HG03469 (cell line): ENCODE measurements at regions not wholly inside any gene's neighbourhood (a gene's known extent, or its start where the extent isn't known, plus 50 kb on each side); places are given as distances from the start of the nearest gene placed in this dataset.

Experiments used
- ATAC-seq: cut with Tn5 transposase; IDR thresholded peaks from one replicate; pipeline ENCODE4 v1.9.1; 2021; ENCODE audit warnings: mild to moderate bottlenecking, moderate library complexity, moderate number of reproducible peaks; ENCODE audit not compliant: unreplicated experiment

DNA sequence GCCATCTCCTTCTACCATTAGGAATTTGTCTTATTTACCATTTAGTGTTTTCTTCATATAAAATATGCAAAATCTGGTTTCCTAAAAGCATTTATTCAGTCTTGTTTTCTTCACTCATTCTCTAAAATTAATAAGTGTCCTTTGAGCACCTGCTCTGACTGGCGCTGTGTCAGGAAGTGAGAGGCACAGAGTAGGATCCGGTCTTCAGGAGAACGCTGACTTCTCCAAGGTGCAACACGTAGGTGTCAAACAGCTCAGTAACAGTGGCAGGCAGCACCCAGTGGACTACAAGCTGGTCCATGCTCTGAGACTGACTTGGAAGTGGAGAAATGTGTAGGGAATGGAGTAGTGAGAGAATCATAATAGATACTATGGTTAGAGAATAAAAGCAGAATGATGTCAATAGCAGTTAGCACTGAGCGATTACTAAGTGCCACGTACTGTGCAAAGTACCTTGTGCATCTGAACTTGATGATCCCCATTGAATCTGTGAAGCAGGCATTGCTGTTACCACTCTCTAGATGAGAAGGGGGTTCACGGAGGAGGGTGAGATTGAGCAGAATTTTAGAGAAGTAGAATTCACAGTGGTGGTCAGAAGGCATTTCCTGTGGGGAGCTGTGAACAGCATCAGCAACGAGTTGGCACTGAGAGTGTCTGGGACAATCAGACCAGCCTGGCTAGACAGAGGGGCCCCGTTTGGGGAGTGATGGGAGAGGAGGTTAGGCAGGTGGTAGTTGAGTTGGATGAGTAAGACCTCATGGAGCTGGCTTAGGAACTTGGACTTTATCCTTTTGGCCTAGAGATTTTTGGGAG lies 569.8 kb downstream of the QKI start:
- peak; percentile 73 for ATAC-seq

- no peak for ATAC-seq
These were observed 569.2 kb downstream of the QKI start for GRCh38 chr6:163983679-163984078.

DNA sequence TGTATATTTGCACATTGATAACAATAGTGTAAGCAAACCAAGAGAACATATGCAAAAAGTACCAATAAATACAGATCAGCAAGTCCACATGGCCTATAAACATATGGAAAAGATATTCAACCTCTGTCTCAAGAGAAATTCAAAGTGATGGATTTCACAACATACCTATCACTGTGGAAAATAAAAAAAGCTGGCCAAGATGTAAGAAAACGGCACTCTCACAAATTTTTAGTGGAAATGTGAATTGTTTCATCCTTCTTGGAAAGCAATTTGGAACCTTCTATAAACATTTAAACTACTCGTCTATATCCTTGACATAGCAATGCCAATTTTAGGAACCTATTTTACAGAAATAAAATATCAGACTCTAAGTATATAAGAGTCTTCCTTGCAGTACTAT lies 559.8 kb downstream of the QKI start:
- no peak for ATAC-seq

DNA sequence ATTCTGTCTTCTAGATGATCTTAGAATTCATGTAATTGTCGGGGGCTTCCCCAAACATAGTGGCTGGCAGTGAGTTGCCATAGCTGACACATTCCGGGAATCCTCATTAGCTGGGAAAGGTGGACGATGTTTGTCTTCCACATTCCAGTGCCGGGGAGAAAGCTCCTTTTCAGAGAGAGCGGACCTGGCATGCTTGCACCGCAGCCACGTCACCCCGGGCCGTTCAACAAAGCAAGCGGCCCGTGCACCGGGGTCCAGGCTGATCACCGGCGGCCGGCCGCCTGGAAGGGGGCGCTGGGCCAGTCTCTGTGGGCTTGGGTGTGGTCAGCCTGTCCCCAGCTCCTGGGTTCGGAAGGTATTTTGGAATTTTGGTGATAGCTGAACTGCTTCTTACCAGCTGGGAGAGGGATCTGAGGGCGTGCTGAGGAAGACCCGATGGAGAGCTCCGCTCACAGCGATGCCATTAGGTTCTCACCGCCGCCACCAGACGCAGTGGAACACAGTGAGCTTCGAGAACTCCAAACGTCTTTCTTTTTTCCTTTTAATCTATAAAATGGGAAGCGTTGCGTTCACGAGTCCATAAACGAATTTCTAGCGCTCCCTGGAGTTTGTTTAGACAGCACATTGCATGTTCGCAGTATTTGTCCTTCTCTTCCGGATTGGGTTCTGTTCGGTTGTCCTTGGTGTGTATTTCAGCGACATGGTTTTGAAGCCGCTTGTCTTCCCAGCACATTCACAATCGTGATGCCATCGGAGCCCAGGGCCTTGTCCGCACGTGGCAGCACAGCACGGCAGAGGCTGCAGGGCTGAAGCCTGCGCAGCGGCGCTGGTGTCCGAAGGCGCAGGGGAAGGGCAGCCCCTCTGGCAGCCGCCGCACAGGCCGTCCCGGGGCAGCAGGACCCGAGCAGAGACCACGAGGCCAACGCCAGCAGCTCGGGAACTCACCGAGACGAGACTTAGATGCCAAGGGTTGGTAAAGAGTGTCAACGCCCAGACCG lies 557.6 kb downstream of the QKI start:
- no peak for ATAC-seq

- no peak for ATAC-seq
These were observed 556.5 kb downstream of the QKI start for GRCh38 chr6:163970846-163971564.

GRCh38 chr6:163965426-163966348 lies 551.2 kb downstream of the QKI start:
- ATAC-seq, result no peak

- no peak for ATAC-seq
These were observed 550.3 kb downstream of the QKI start for GRCh38 chr6:163964789-163965188.

GRCh38 chr6:163963205-163964120 lies 548.9 kb downstream of the QKI start:
- no peak for ATAC-seq

- ATAC-seq, result no peak
These were observed 548.2 kb downstream of the QKI start for GRCh38 chr6:163962627-163963117.

- ATAC-seq, result no peak
These were observed 545.6 kb downstream of the QKI start for GRCh38 chr6:163960128-163960527.

DNA sequence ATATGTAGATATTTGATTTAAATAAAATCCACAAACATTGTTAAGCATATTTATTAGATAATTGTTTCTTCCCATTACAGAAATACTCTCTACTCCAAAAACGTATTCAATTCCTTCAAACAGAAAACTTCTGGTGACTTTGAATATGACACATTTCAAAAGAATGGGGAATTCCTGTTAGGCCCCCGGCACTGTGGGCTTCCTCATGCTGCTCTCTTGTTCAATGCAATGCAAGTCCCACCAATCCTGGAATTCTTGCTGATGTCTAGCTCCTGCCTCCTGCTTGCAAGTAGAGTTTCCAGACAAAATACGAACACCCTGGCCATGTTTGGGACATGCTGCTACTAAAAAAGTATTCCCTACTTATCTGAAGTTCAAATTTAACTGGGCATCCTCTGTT lies 544.1 kb downstream of the QKI start:
- ATAC-seq, result no peak

DNA sequence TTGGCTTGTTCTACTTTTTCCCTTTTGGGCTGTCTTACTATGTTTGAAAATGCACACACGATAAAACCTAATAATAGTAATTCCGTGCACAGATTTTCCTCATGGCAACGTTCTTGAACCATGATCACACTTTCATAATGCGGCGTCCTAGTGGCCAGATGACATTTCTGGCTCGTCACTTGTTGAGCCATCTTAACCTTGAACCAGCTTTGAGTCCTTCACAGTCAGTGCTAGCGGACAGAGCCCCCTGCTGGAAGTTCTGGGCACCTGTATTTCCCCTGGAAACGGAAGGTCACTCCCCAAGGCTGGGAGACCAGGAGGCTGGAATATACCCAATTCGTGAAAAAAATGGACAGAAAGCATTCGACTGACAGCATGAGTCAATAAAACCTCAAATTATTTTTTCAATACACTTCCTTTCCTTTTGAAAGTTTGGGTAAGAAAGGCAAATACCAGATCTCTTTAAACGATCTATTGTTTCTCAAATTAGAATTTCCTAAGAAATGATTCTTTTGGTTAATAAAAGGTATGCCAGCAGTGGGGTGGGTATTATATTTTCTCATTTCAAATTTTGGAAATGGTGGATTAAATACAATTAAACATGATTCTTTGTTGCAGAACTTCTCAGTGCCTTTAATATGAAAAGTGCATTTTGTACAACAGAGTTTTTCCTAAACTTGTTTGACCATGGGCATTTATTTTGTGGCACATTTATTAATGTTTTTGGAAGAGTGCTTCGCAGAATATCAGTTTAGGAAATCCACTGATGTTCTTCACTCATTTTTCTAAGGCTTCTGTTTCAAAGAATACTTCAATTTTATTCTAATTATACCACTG lies 542.3 kb downstream of the QKI start:
- ATAC-seq, result peak; percentile 95

- no peak for ATAC-seq
These were observed 541.2 kb downstream of the QKI start for GRCh38 chr6:163955756-163956155.

DNA sequence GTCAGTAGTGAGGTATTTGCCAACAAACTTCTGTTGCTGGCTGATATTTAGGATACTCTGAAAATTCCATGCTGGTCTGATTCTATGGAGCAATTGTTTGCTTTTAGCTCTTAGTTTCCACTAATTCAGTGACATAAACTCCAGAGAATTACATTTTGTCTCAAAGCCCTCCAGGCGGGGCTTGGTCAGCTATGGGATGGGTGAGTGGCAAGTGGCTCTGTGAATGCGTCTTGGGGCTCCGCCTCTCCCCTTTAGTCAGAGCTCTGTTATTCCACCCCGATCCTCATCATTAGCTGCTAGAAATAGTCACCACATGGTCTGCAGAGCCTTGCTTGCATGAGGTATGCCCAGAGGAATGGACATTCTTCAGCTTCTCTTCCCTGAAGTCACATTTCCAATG lies 540.6 kb downstream of the QKI start:
- ATAC-seq, result no peak

DNA sequence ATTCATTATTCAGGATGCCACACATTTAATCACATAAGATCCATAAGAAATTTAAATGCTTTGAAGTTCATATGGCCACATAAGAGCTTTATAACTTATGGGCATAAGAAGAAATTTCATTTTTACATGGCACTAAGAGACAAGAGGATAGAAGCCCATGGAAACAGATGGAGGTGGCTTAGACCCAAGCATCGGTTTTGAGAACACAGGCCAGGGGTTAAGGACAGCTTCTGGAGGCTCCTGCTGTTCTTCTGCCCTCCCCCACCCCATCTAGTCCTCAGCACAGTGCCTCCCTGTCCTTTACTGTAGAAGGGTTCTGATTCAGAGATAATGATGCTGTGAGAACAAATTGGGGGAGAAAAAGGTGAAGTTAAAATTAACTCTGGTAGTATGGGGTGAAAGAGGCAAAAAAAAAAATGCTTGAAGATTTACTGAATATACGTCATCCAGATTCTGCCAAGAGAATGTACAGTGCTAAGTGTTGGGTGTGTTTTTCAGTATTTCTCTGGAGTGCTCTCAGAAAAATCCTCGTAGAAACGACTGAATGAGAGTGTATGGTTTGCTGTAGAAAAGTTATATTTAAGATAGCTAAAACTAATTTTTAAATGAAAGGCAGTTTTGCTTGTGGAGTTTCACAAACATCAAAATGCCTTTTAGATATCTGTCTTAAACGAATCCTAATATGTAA lies 539.7 kb downstream of the QKI start:
- ATAC-seq, result no peak

GRCh38 chr6:163952005-163952404 lies 537.5 kb downstream of the QKI start:
- ATAC-seq, result no peak

- ATAC-seq, result no peak
These were observed 536.8 kb downstream of the QKI start for GRCh38 chr6:163951326-163951725.
